HEK293 (cell line): ENCODE measurements at regions not wholly inside any gene's neighbourhood (a gene's known extent, or its start where the extent isn't known, plus 50 kb on each side); places are given as distances from the start of the nearest gene placed in this dataset.

ENCODE experiments used
- CTCF ChIA-PET: fragments of 350-600 bp; formaldehyde crosslinking; extraction: SDS; loops from one replicate; lab custom pipeline; 2021; ENCODE audit warnings: antibody characterized with exemption; lab: Yijun Ruan, JAX
- POLR2A ChIA-PET: fragments of 300-600 bp; formaldehyde crosslinking; extraction: SDS; loops from one replicate; lab custom pipeline; 2020; ENCODE audit warnings: antibody characterized with exemption, inconsistent platforms; lab: Yijun Ruan, JAX
- H3K27ac ChIP-seq: fragments of 200-500 bp; sonication (Bioruptor generic); 2 replicates; pipeline ENCODE4 v1.5.1; 2014; ENCODE audit warnings: low read depth, low read length, control low read depth, inconsistent platforms; ENCODE audit errors: extremely low read depth
- H3K36me3 ChIP-seq, 2 experiments: fragments of 200-500 bp in 1 of 2; sonication (Bioruptor generic) in 1 of 2; 1 replicate in 1 of 2; 2 replicates in 1 of 2; pipeline ENCODE4 v1.5.1; 2014 to 2017; ENCODE audit warnings: inconsistent platforms in 2 of 2, low read length in 2 of 2; ENCODE audit not compliant: control insufficient read depth in 2 of 2, insufficient read depth in 1 of 2
- H3K4me1 ChIP-seq: fragments of 200-500 bp; sonication (Bioruptor generic); 2 replicates; pipeline ENCODE4 v1.5.1; 2014; ENCODE audit warnings: mild to moderate bottlenecking, low read length, inconsistent platforms; ENCODE audit not compliant: control insufficient read depth, insufficient read depth
- H3K4me3 ChIP-seq: 2 replicates; pipeline ENCODE4 v1.5.1; 2011; ENCODE audit warnings: low read depth, mild to moderate bottlenecking, control low read depth, low read length, moderate library complexity
- H3K9me3 ChIP-seq: fragments of 200-500 bp; sonication (Bioruptor generic); 2 replicates; pipeline ENCODE4 v1.5.1; 2014; ENCODE audit warnings: low read depth, low read length, inconsistent platforms; ENCODE audit not compliant: control insufficient read depth, insufficient read depth
- BCL11B ChIP-seq: fragments of 450-650 bp; formaldehyde crosslinking; IDR thresholded peaks from 2 replicates; pipeline ENCODE4 v1.5.1; 2016; ENCODE audit warnings: low read depth, missing biosample characterization, missing genetic modification characterization
- HOXA7 ChIP-seq: sonication (generic); formaldehyde crosslinking; IDR thresholded peaks from 2 replicates; pipeline ENCODE4 v1.8.1; 2022; ENCODE audit warnings: missing genetic modification reagents, borderline replicate concordance
- IKZF3 ChIP-seq: fragments of 450-650 bp; IDR thresholded peaks from 2 replicates; pipeline ENCODE4 v1.5.0; 2018; ENCODE audit warnings: missing biosample characterization, mild to moderate bottlenecking, missing genetic modification characterization, moderate library complexity
- KLF9 ChIP-seq: fragments of 450-650 bp; formaldehyde crosslinking; IDR thresholded peaks from 2 replicates; pipeline ENCODE4 v1.5.1; 2016; ENCODE audit warnings: missing biosample characterization, missing genetic modification characterization, low read depth
- ZBTB1 ChIP-seq: fragments of 450-650 bp; formaldehyde crosslinking; IDR thresholded peaks from 2 replicates; pipeline ENCODE4 v1.5.1; 2016; ENCODE audit warnings: missing biosample characterization, missing genetic modification characterization
- ZNF133 ChIP-seq: fragments of 450-650 bp; formaldehyde crosslinking; IDR thresholded peaks from 2 replicates; pipeline ENCODE4 v1.5.1; 2016; ENCODE audit warnings: missing biosample characterization, missing genetic modification characterization
- ZNF2 ChIP-seq: fragments of 450-650 bp; formaldehyde crosslinking; IDR thresholded peaks from 2 replicates; pipeline ENCODE4 v1.5.1; 2016; ENCODE audit warnings: missing biosample characterization, missing genetic modification characterization
- ZNF548 ChIP-seq: fragments of 450-650 bp; formaldehyde crosslinking; IDR thresholded peaks from 2 replicates; pipeline ENCODE4 v1.5.1; 2016; ENCODE audit warnings: missing biosample characterization, missing genetic modification characterization
- ZNF555 ChIP-seq: fragments of 450-650 bp; formaldehyde crosslinking; conservative IDR thresholded peaks from 2 replicates; pipeline ENCODE4 v1.5.1; 2017; ENCODE audit warnings: missing biosample characterization, mild to moderate bottlenecking, missing genetic modification characterization, inconsistent platforms
- ZNF654 ChIP-seq: fragments of 450-650 bp; formaldehyde crosslinking; IDR thresholded peaks from 2 replicates; pipeline ENCODE4 v1.5.1; 2016; ENCODE audit warnings: low read depth, missing biosample characterization, missing genetic modification characterization
- ZNF792 ChIP-seq: fragments of 450-650 bp; formaldehyde crosslinking; IDR thresholded peaks from 2 replicates; pipeline ENCODE4 v1.5.1; 2016; ENCODE audit warnings: missing biosample characterization, missing genetic modification characterization
- ZNF843 ChIP-seq: fragments of 450-650 bp; formaldehyde crosslinking; IDR thresholded peaks from 2 replicates; pipeline ENCODE4 v1.5.1; 2016; ENCODE audit warnings: missing biosample characterization, missing genetic modification characterization
- ZSCAN16 ChIP-seq: fragments of 450-650 bp; formaldehyde crosslinking; IDR thresholded peaks from 2 replicates; pipeline ENCODE4 v1.5.1; 2016; ENCODE audit warnings: missing biosample characterization, missing genetic modification characterization
- TF ChIP-seq, protein P1 (sequence below): fragments of 450-650 bp; formaldehyde crosslinking; IDR thresholded peaks from 2 replicates; pipeline ENCODE4 v1.5.1; 2017; ENCODE audit warnings: missing biosample characterization, missing genetic modification characterization
- TF ChIP-seq, protein P2 (sequence below): fragments of 450-650 bp; formaldehyde crosslinking; IDR thresholded peaks from 2 replicates; pipeline ENCODE4 v1.5.1; 2016; ENCODE audit warnings: missing biosample characterization, missing genetic modification characterization
- TF ChIP-seq, protein P3 (sequence below): fragments of 450-650 bp; formaldehyde crosslinking; conservative IDR thresholded peaks from 2 replicates; pipeline ENCODE4 v1.5.1; 2016; ENCODE audit warnings: low read depth, missing biosample characterization, missing genetic modification characterization
- TF ChIP-seq, protein P4 (sequence below): sonication (generic); formaldehyde crosslinking; IDR thresholded peaks from 2 replicates; pipeline ENCODE4 v1.8.1; 2022; ENCODE audit warnings: mild to moderate bottlenecking, moderate library complexity, missing genetic modification reagents
- TF ChIP-seq, protein P5 (sequence below): IDR thresholded peaks from 2 replicates; pipeline ENCODE4 v1.6.1; 2011; ENCODE audit warnings: mild to moderate bottlenecking, low read depth, low read length, borderline replicate concordance
- TF ChIP-seq, protein P6 (sequence below): fragments of 450-650 bp; formaldehyde crosslinking; IDR thresholded peaks from 2 replicates; pipeline ENCODE4 v1.5.1; 2017; ENCODE audit warnings: missing biosample characterization, missing genetic modification characterization

DNA sequence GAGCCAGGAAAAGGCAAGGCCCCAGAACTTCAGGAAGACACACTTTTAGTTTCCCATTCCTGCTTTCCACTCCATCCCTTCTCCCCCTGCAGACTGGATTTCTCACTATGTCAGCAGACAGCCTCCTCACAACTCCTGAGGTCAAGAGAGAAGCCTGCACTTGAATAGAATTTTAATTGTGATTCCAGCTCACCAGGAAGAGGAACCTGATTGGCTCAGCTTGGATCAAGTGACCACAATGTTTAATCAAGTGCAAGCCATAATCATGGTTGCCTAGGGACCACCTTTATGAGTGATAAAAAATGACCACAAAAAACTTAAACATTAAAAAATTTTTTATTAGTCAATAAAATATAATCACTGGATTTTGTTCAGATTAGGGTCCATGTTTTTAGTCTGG, 244.7 kb upstream of the RHOBTB1 start (continued):
- TF ChIP-seq, protein P1, sequence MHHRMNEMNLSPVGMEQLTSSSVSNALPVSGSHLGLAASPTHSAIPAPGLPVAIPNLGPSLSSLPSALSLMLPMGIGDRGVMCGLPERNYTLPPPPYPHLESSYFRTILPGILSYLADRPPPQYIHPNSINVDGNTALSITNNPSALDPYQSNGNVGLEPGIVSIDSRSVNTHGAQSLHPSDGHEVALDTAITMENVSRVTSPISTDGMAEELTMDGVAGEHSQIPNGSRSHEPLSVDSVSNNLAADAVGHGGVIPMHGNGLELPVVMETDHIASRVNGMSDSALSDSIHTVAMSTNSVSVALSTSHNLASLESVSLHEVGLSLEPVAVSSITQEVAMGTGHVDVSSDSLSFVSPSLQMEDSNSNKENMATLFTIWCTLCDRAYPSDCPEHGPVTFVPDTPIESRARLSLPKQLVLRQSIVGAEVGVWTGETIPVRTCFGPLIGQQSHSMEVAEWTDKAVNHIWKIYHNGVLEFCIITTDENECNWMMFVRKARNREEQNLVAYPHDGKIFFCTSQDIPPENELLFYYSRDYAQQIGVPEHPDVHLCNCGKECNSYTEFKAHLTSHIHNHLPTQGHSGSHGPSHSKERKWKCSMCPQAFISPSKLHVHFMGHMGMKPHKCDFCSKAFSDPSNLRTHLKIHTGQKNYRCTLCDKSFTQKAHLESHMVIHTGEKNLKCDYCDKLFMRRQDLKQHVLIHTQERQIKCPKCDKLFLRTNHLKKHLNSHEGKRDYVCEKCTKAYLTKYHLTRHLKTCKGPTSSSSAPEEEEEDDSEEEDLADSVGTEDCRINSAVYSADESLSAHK (tag by site-specific recombination): no peak

DNA sequence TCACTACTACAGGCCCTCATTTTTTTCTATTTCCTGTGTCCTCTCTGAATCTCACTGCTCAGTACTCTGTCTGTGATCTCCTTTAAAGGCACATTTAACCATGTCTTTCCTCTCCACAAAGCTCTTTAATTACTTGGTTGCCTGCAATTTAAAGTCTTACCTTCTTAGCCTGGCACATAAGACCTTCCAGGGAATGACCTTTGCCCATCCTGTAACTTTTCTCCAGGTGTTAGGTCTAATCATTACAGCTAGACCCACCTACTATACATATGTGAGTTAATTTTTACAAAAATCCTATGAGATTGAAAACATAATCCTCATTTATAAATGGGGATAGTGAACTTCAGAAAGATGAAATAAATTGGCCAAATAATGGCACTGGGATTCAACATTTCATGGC, 244.1 kb upstream of the RHOBTB1 start:
- Histone ChIP-seq H3K4me1 (no peaks in the 10 kb centered on the region), H3K4me3 (no peak overlapping the region), H3K9me3 (no peaks in the 10 kb centered on the region), H3K27ac (no peak overlapping the region), H3K36me3 (no peaks in the 10 kb centered on the region)
- TF ChIP-seq KLF9 (tag by site-specific recombination): no peak
- TF ChIP-seq ZNF2 (tag by site-specific recombination): no peak
- no peak for TF ChIP-seq ZNF555 (tag by site-specific recombination)
- no peak for TF ChIP-seq BCL11B (tag by site-specific recombination)
- POLR2A ChIA-PET: no interaction called here
- CTCF ChIA-PET: no interaction called here

DNA sequence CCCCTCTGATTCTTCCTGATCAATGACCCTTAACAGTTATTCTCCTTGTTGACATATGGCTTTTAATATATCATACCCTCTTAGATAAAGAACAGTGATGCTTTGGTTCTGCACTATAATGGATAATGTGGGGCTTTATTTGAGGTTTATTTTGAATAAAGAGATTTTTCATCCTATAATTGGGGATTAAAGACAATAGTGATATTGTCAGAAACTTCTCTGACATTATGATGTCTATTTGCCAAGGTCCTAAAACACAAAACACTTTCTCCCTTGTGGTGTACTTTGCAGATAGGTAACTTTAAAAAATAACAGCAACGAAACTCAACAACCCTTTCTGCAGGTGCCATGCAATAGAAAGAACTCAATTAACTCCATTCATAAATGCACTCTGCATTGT, 243.6 kb upstream of the RHOBTB1 start:
- ChIA-PET CTCF (no interaction called here), POLR2A (no interaction called here)
- H3K4me1 ChIP-seq: no peaks in the 10 kb centered on the region
- no peaks in the 10 kb centered on the region for H3K36me3 ChIP-seq
- no peaks in the 10 kb centered on the region for H3K9me3 ChIP-seq
- no peak overlapping the region for H3K4me3 ChIP-seq
- TF ChIP-seq IKZF3 (tag by site-specific recombination): no peak
- TF ChIP-seq, protein P2, sequence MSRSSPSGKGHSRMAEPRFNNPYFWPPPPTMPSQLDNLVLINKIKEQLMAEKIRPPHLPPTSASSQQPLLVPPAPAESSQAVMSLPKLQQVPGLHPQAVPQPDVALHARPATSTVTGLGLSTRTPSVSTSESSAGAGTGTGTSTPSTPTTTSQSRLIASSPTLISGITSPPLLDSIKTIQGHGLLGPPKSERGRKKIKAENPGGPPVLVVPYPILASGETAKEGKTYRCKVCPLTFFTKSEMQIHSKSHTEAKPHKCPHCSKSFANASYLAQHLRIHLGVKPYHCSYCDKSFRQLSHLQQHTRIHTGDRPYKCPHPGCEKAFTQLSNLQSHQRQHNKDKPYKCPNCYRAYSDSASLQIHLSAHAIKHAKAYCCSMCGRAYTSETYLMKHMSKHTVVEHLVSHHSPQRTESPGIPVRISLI (tag by site-specific recombination): no peak
- TF ChIP-seq ZSCAN16: no peak
- TF ChIP-seq, protein P3, sequence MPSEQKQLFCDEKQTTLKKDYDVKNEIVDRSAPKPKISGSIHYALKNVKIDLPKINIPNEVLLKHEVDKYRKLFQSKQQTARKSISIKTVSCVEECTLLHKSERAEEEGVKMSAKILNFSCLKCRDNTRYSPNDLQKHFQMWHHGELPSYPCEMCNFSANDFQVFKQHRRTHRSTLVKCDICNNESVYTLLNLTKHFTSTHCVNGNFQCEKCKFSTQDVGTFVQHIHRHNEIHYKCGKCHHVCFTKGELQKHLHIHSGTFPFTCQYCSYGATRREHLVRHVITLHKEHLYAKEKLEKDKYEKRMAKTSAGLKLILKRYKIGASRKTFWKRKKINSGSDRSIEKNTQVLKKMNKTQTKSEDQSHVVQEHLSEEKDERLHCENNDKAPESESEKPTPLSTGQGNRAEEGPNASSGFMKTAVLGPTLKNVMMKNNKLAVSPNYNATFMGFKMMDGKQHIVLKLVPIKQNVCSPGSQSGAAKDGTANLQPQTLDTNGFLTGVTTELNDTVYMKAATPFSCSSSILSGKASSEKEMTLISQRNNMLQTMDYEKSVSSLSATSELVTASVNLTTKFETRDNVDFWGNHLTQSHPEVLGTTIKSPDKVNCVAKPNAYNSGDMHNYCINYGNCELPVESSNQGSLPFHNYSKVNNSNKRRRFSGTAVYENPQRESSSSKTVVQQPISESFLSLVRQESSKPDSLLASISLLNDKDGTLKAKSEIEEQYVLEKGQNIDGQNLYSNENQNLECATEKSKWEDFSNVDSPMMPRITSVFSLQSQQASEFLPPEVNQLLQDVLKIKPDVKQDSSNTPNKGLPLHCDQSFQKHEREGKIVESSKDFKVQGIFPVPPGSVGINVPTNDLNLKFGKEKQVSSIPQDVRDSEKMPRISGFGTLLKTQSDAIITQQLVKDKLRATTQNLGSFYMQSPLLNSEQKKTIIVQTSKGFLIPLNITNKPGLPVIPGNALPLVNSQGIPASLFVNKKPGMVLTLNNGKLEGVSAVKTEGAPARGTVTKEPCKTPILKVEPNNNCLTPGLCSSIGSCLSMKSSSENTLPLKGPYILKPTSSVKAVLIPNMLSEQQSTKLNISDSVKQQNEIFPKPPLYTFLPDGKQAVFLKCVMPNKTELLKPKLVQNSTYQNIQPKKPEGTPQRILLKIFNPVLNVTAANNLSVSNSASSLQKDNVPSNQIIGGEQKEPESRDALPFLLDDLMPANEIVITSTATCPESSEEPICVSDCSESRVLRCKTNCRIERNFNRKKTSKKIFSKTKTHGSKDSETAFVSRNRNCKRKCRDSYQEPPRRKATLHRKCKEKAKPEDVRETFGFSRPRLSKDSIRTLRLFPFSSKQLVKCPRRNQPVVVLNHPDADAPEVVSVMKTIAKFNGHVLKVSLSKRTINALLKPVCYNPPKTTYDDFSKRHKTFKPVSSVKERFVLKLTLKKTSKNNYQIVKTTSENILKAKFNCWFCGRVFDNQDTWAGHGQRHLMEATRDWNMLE: no peak
- TF ChIP-seq, protein P4, sequence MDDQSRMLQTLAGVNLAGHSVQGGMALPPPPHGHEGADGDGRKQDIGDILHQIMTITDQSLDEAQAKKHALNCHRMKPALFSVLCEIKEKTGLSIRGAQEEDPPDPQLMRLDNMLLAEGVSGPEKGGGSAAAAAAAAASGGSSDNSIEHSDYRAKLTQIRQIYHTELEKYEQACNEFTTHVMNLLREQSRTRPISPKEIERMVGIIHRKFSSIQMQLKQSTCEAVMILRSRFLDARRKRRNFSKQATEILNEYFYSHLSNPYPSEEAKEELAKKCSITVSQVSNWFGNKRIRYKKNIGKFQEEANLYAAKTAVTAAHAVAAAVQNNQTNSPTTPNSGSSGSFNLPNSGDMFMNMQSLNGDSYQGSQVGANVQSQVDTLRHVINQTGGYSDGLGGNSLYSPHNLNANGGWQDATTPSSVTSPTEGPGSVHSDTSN (CRISPR knock-in tag): no peak
- TF ChIP-seq ZBTB1 (tag by site-specific recombination): no peak
- no peak for TF ChIP-seq ZNF555 (tag by site-specific recombination)
- TF ChIP-seq, protein P5, sequence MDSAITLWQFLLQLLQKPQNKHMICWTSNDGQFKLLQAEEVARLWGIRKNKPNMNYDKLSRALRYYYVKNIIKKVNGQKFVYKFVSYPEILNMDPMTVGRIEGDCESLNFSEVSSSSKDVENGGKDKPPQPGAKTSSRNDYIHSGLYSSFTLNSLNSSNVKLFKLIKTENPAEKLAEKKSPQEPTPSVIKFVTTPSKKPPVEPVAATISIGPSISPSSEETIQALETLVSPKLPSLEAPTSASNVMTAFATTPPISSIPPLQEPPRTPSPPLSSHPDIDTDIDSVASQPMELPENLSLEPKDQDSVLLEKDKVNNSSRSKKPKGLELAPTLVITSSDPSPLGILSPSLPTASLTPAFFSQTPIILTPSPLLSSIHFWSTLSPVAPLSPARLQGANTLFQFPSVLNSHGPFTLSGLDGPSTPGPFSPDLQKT: no peak
- no peak for TF ChIP-seq ZNF548 (tag by site-specific recombination)
- no peak for TF ChIP-seq ZNF654
- no peak for TF ChIP-seq ZNF792
- TF ChIP-seq ZNF133: no peak
- TF ChIP-seq, protein P6, sequence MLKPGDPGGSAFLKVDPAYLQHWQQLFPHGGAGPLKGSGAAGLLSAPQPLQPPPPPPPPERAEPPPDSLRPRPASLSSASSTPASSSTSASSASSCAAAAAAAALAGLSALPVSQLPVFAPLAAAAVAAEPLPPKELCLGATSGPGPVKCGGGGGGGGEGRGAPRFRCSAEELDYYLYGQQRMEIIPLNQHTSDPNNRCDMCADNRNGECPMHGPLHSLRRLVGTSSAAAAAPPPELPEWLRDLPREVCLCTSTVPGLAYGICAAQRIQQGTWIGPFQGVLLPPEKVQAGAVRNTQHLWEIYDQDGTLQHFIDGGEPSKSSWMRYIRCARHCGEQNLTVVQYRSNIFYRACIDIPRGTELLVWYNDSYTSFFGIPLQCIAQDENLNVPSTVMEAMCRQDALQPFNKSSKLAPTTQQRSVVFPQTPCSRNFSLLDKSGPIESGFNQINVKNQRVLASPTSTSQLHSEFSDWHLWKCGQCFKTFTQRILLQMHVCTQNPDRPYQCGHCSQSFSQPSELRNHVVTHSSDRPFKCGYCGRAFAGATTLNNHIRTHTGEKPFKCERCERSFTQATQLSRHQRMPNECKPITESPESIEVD (tag by site-specific recombination): no peak
- TF ChIP-seq ZNF843 (tag by site-specific recombination): no peak
- no peak for TF ChIP-seq HOXA7
- TF ChIP-seq, all 188 proteins: peak for 0
- no peak overlapping the region for H3K27ac ChIP-seq
